ENCODE measurements at regions not wholly inside any gene's neighbourhood (a gene's known extent, or its start where the extent isn't known, plus 50 kb on each side); places are given as distances from the start of the nearest gene placed in this dataset.
"Not testable (repeated sequence)": the region's sequence is repeated elsewhere in the genome, so short reads cannot be mapped to it uniquely, and the experiment has no call there.

DNA sequence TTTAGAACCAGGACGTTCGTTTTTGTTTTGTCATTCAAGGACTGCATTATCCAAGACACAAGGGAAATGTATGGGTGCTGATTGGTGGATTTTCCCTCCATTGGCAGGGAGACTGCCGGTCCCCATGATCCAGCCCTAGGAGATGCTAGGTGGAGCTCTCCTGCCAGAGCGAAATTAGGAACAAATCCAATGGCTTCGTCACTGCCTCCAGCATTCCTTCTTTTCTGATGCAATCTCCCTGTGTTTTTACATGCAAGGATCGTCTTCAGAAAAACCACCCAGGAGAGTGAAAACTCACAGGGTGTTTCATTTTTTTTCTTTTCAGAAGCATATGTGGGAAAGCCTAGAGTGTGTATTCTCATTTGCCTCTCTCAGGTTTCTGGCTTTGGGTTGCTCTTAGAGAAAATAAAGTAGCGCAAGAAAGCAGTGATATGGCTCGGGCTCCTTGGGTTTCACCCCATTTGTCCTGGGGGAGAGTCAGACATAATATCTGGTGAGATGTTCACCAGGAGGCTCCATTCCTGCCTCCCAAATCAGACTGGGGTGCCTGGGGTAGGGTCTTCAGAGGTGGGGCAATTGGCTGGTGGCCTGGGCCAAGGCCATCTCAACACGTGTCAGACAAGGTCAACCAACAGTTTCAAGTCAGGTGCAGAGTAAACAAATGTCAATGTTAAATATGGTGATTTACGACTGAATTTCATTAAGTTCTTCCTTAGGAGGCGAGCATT is 450.9 kb upstream of the MKI67 start:
- DNase-seq (ENCODE audit: low read depth in 3 of 3): no peak

DNA sequence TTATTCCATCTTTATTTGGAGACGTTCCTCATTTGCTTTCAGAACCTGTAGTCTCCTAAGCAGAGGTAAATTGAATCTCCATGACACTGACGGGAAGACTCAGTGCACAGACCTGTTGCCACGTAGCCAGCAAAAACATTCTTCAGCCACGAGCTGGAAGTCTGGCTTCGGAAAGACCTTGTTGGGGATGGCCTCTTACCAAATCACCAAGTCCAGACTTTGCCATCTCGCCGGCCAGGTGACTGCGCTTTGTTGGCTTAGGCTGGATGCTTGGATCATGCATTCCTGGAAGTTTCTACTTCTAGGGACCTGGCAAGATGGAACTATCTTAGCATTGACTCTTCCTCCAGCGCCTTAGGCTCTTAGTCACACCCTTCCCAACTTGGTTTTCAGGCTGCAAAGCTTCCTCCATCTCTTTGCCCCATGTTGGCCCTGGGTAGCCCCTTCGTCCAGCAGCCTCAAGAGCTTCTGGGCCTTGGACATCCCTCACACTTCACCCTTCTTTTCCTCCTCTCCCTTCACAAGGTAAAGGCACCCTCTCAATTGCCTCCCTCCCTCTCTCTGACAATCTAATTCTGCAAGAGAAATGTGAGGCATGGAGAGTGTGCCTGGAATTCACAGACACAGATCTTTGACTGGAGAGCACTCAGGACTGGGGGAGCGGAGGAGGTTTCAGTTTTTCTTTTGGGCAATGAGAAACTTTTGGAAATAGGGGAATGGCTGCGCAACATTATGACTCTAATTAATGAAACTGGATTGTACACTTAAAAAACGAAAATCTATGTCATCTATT is 451.9 kb upstream of the MKI67 start:
- no peak for DNase-seq (ENCODE audit: low read depth in 3 of 3)

DNA sequence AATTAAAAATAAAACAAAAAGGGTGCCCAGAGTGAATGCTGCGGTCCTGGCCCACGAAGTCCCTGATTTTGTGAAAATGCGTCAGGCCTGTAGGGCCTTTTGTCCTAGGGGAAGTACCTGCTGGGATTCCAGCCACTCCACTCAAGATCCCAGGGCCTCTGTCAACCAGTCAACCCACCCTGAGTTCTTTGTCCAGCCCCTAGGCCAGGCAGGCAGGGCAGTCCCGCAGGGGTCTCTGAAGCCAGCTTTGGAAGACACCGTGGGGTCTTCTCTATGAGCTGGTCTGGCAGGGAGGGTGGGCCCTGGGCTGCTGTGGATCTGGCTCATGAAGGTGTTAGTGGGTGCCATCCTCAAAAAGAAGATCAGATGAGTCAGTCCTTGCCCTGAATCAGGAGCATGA is 452.5 kb upstream of the MKI67 start:
- no peak for DNase-seq (ENCODE audit: low read depth in 3 of 3)

DNA sequence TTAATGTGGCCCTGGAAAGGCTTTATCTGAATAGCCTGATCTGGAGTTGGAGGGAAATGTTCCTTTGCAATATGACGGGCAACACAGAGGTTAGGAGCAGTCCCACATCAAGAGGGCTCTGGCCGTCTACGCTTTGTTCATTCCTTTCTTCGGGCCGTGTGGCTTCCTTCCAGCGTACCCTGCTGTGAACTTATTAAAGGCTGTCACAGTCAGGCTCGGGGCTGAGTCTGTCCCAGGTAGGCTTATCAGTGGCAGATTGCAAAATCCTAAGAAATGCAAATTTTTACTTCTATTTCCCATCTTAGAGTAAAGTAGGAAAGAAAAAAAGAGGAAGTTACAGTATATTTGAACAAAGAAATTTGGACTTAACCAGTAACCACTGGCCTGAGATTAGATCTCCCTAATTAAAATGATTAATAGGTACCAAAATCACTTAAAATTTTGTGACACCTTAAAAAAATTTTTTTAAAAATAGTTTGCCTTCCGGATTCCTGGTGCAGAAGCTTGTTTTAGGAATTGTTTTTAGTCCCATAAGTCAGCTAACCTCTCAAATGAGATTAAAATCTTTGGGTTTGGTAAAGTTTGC is 453.1 kb upstream of the MKI67 start:
- DNase-seq (ENCODE audit: low read depth in 3 of 3): no peak

DNA sequence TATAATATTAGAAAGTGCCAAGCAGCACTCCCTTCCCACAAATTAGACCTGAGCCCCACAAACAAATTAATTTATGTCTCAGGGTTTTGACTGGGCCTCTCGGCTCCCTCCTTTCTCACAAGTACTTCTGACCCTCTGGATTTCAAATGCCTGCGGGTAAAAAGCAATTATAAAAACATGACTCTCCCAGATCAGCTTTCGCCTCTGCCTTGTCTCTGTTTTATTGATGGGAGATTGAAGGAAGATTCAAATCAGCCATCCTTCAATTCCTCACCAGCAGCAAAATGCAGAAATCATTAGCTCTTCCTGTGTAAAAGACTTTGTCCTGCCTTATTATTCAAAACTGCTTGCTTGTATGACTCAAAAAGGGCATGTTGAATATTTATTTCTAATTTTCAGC is 453.7 kb upstream of the MKI67 start:
- no peak for DNase-seq (ENCODE audit: low read depth in 3 of 3)

DNA sequence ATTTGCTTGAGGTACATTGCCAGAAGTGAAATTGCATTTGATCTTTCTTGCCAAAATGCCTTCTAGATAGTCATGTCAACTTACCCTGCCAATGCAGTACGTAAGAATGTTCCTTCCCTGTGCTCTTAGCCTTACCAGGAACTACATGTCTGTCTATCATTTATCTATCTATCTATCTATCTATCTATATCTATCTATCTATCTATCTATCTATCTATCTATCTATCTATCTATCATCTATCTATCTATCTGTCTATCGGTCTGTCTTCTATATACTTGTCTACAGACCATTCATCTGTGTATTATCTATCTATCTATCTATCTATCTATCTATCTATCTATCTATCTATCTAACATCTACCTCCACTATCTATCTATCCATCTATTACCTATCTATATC is 456.9 kb upstream of the MKI67 start:
- DNase-seq (ENCODE audit: low read depth in 3 of 3): not testable (repeated sequence)

GRCh38 chr10:128586599-128586998 is 460.4 kb upstream of the MKI67 start:
- DNase-seq (ENCODE audit: low read depth in 3 of 3): not testable (repeated sequence)

DNA sequence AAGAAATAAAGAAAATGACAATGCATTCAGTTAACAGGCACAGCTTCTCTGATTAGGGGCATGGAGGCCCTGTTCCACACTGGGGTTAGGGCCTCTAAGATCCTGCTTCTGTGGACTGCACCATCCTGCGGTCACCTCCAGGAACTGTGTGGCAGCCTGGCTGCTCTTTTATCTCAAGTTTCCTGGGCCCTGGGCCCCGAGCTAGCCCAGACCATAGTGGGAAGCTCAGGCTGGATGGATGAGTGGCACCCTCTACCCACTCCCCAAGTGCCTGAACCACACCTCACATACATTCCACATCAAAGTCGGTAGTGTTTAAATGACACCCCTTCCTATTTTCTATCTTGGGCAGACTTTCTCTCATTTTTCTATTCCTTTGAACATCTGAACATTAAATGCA is 461.5 kb upstream of the MKI67 start:
- DNase-seq (ENCODE audit: low read depth in 3 of 3): no peak

DNA sequence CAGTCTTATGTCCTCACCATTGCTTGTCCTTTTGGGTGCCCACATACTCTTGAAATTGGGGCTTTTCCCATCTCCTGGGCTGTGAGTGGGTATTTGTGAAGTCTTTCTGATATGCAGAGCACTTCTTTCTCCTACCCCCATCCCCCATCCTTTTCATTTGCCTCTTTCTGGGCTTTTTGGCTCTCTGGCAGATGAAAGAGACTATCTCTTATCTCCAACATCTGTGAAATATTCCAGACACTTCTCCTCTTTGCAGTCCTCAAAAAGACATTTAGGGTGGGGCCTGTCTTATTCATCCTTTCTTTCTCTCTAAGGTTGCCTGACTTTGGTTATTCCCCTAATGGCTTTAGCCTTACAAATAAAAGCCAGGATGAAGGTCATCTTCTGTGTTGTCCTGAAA is 462.2 kb upstream of the MKI67 start:
- DNase-seq (ENCODE audit: low read depth in 3 of 3): no peak

DNA sequence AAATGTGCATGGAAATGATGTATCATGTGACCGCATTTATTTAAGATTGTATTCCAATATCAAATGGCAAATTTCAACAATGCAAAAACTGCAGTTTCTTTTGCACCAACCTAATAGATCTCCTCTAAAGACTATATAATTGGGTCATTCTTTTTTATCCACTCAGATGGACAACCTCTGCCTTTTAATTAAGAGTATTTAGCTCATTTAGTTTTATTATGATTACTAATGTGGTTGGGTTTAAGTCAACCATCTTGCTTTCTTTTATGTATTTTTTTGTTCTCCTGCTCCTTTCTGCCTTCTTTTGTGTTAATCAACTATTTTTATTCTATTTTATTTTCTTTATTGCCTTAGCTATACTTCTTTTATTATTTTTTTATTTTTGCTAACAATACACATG is 468.5 kb upstream of the MKI67 start:
- DNase-seq (ENCODE audit: low read depth in 3 of 3): no peak

DNA sequence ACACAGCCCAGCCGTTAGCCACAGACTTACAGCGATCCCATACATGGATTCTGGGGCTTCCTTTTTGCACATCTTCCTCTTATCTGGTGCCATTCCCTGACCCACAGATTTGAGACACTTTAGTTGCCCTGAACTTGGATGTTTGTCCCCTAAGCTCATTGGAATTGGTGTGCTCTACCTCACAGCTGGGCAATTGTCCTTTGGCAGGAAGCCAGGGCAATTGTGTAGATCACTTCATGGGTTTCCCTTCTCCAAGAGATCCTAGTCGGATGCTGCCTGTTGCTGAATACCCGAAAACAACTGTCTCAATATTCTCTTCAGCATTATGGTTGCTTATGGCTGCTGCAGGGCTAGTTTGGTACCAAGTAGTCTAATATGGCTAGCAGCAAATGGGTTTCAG is 470.7 kb upstream of the MKI67 start:
- DNase-seq (ENCODE audit: low read depth in 3 of 3): no peak

- no peak for DNase-seq (ENCODE audit: low read depth in 3 of 3)
These were observed 472.8 kb upstream of the MKI67 start for GRCh38 chr10:128599030-128599429.

DNA sequence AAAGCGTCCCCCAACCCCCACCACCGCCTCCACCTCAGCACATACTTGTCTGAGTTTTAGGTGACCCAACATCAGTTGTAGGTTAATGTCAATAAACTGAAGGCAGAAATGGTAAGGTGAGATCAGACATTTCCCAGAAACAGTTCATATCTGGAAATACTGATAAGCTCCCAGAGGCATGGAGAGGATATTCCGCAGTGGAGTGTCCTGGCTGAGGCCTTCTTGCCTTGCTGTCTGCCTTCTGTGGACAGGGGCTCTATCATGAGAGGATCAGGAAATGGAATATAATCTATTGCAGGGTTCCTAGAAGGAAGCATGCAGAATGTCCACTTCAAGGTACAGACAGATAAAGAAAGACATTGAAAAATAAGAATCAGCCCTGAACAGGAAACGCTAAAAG is 473.3 kb upstream of the MKI67 start:
- no peak for DNase-seq (ENCODE audit: low read depth in 3 of 3)

GRCh38 chr10:128602183-128602582 is 476.0 kb upstream of the MKI67 start:
- DNase-seq (ENCODE audit: low read depth in 3 of 3): no peak

DNA sequence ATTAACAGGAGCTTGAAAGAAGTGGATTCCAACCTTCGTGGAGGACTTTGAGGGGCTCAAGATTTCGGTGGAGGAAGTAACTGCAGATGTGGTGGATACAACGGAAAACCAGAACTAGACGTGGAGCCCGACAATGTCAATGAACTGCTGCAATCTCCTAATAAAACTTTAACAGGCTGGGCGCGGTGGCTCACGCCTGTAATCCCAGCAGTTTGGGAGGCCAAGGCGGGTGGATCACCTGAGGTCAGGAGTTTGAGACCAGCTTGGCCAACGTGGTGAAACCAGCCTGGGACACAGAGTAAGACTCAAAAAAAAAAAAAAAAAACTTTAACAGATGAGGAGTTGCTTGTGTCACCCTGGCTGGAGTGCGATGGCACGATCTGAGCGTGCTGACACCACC is 477.8 kb upstream of the MKI67 start:
- no peak for DNase-seq (ENCODE audit: low read depth in 3 of 3)

- no peak for DNase-seq (ENCODE audit: low read depth in 3 of 3)
These were observed 479.0 kb upstream of the MKI67 start for GRCh38 chr10:128605180-128605579.

- DNase-seq (ENCODE audit: low read depth in 3 of 3): no peak
These were observed 479.8 kb upstream of the MKI67 start for GRCh38 chr10:128606055-128606454.

DNA sequence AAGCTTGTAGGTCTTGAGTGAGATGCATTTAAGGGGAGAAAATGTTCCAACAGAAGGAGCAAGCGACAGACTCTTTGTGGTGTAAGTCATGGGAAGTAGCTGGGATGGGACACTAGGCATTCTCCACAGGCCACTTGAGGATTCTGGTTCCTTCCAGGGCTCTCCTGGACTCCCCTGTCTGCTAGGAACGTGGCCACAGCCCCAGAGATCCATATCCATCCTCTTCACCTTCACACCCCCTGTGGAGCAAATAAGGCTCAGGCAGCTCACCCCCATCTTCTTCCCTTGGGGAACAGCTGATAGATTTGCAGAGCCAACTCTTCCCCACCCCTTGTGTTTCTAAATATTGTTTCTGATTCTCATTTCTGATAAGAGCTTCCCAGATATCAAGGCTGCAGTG is 482.6 kb upstream of the MKI67 start:
- no peak for DNase-seq (ENCODE audit: low read depth in 3 of 3)

GRCh38 chr10:128609460-128609859 is 483.2 kb upstream of the MKI67 start:
- no peak for DNase-seq (ENCODE audit: low read depth in 3 of 3)

DNA sequence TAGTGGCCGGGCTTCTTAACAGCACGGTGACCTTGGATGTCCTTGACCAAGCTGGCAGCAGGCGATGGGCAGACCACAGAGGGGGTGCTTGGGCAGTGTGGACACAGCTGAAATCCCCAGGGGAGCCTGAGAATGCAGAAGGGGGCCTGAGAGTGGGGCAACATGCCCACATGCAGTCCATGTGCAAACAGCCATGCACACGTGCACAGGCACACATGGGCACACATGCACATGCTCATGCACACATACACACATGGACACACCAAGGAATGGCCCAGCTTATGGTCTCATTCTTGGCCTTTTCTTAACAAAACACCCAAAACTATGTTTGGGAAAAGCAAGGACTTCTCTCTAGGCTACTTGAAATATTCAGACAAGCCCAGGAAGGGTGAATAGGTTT is 483.9 kb upstream of the MKI67 start:
- no peak for DNase-seq (ENCODE audit: low read depth in 3 of 3)

DNA sequence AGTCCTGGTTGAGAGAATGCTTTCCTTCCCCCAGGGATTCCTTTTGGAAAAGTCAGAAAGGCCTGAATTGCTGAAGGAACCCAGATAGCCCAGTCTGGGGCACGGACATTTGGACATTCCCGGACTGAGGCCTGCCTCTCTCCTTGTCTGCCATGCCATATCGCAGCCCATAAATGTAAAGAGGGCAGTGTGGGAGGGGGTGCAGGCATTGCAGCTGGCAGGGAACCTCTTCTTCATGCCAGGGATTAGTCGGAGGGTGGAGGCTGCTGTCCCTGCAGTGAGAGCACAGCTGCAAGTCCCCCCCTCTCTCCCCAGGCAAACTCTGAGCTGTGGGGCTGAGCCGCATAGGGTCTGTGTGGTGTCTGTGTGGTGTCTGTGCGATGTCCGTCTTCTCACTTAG is 486.0 kb upstream of the MKI67 start:
- DNase-seq (ENCODE audit: low read depth in 3 of 3): no peak

DNA sequence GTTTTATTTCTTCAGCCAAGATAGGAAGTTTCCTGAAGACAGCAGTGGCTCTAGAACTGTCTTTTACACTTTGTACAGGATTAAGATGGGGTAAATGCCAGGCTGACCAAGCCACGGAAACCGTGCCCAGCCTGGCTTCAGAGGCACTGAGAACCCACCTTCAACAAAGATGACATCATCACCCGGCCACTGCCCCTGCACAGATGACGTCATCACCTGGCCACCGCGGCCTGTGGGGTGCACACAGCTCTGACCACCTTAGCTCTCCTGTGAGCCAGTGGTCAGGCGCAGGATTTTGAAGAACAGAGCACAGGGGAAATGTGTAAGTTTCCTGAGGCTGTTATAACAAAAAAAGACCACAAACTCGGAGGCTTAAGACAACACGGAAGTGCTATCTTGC is 486.4 kb upstream of the MKI67 start:
- no peak for DNase-seq (ENCODE audit: low read depth in 3 of 3)

- no peak for DNase-seq (ENCODE audit: low read depth in 3 of 3)
These were observed 487.9 kb upstream of the MKI67 start for GRCh38 chr10:128614016-128614605.
